AG04450 (cell line): ENCODE measurements at regions not wholly inside any gene's neighbourhood (a gene's known extent, or its start where the extent isn't known, plus 50 kb on each side); places are given as distances from the start of the nearest gene placed in this dataset.

Experiments used
- CTCF ChIA-PET: fragments of 300-600, 350-600 bp; formaldehyde crosslinking; extraction: SDS; loops from one replicate; lab custom pipeline; 2022; ENCODE audit warnings: antibody characterized with exemption, inconsistent platforms; lab: Charles Lee
- POLR2A ChIA-PET: fragments of 350-600 bp; formaldehyde crosslinking; extraction: SDS; loops from one replicate; lab custom pipeline; 2021; ENCODE audit warnings: antibody characterized with exemption, inconsistent platforms; lab: Yijun Ruan, JAX
- DNase-seq: peaks from one replicate; pipeline ENCODE4 v3.0.0-alpha.2; 2011; ENCODE audit warnings: low read depth, low spot score
- H3K27ac ChIP-seq: one replicate; pipeline ENCODE4 v1.5.1; 2012; ENCODE audit warnings: low read depth, low read length, control low read depth
- H3K27me3 ChIP-seq: one replicate; pipeline ENCODE4 v1.6.0; 2012; ENCODE audit warnings: low read length; ENCODE audit not compliant: control insufficient read depth, insufficient read depth
- H3K4me3 ChIP-seq: 2 replicates; pipeline ENCODE4 v1.5.1; 2011; ENCODE audit warnings: mild to moderate bottlenecking, low read depth, low read length, control low read depth
- H3K9me3 ChIP-seq: 2 replicates; pipeline ENCODE4 v1.5.1; 2012; ENCODE audit warnings: low read length; ENCODE audit not compliant: control insufficient read depth, insufficient read depth
- CTCF ChIP-seq: IDR thresholded peaks from 2 replicates; pipeline ENCODE4 v1.5.1; 2011; ENCODE audit warnings: low read depth, low read length, control low read depth, inconsistent platforms

GRCh38 chr13:34777914-34778303 lies 164.2 kb upstream of the NBEA start:
- no peak overlapping the region for H3K27ac ChIP-seq
- no peaks in the 10 kb centered on the region for H3K9me3 ChIP-seq
- DNase-seq: no peak
- H3K4me3 ChIP-seq: no peak overlapping the region
- TF ChIP-seq CTCF: no peak
- POLR2A ChIA-PET: no interaction called here
- CTCF ChIA-PET: no interaction called here
- no peaks in the 10 kb centered on the region for H3K27me3 ChIP-seq

- ChIA-PET POLR2A (no interaction called here), CTCF (no interaction called here)
- no peaks in the 10 kb centered on the region for H3K27me3 ChIP-seq
- no peaks in the 10 kb centered on the region for H3K9me3 ChIP-seq
- H3K27ac ChIP-seq: no peak overlapping the region
- DNase-seq: no peak
- H3K4me3 ChIP-seq: no peak overlapping the region
- TF ChIP-seq CTCF: no peak
Observed at GRCh38 chr13:34779171-34779570, 162.9 kb upstream of the NBEA start.

GRCh38 chr13:34793301-34793700 lies 148.8 kb upstream of the NBEA start:
- ChIA-PET POLR2A (no interaction called here), CTCF (no interaction called here)
- H3K27ac ChIP-seq: no peak overlapping the region
- no peak for DNase-seq
- H3K9me3 ChIP-seq: peaks cover 10% of the 10 kb centered on the region; the same call in 1 of the 2 replicates
- no peak for TF ChIP-seq CTCF
- no peaks in the 10 kb centered on the region for H3K27me3 ChIP-seq
- H3K4me3 ChIP-seq: no peak overlapping the region

GRCh38 chr13:34803756-34804155 lies 138.3 kb upstream of the NBEA start:
- H3K27me3 ChIP-seq: no peaks in the 10 kb centered on the region
- POLR2A ChIA-PET: no interaction called here
- TF ChIP-seq CTCF: no peak
- no peak overlapping the region for H3K4me3 ChIP-seq
- H3K27ac ChIP-seq: no peak overlapping the region
- CTCF ChIA-PET: no interaction called here
- no peak for DNase-seq
- no peaks in the 10 kb centered on the region for H3K9me3 ChIP-seq

GRCh38 chr13:34805347-34805746 lies 136.7 kb upstream of the NBEA start:
- no peak for DNase-seq
- no peak for TF ChIP-seq CTCF
- H3K27ac ChIP-seq: no peak overlapping the region
- ChIA-PET CTCF (no interaction called here), POLR2A (no interaction called here)
- no peaks in the 10 kb centered on the region for H3K27me3 ChIP-seq
- no peaks in the 10 kb centered on the region for H3K9me3 ChIP-seq
- H3K4me3 ChIP-seq: no peak overlapping the region
